ENCODE measurements at regions not wholly inside any gene's neighbourhood (a gene's known extent, or its start where the extent isn't known, plus 50 kb on each side); places are given as distances from the start of the nearest gene placed in this dataset.

GRCh38 chr20:30919514-30920188 is 337.8 kb upstream of the DEFB115 start:
- no peak overlapping the region for H3K4me2 ChIP-seq (ENCODE audit: low read length)
- H3K36me3 ChIP-seq (ENCODE audit: insufficient read depth, low read length) = no peaks in the 10 kb centered on the region
- H3K27ac ChIP-seq (ENCODE audit: low read depth, low read length, poor library complexity, severe bottlenecking) = no peak overlapping the region
- no peaks in the 10 kb centered on the region for H3K9me2 ChIP-seq (ENCODE audit: low read depth, low read length)
- H3K9me3 ChIP-seq (ENCODE audit: low read length) = no peaks in the 10 kb centered on the region
- no peak overlapping the region for H2AFZ ChIP-seq (ENCODE audit: low read length)
- H3F3A ChIP-seq (ENCODE audit: insufficient read depth, low read length) = no peaks in the 10 kb centered on the region
- no peaks in the 10 kb centered on the region for H3K79me2 ChIP-seq (ENCODE audit: insufficient read depth, low read length)
- H4K20me1 ChIP-seq (ENCODE audit: insufficient read depth, low read length) = no peaks in the 10 kb centered on the region
- TF ChIP-seq EZH2 (IDR thresholded peaks at IDR 0.05; ENCODE audit: borderline replicate concordance, low read length) (no peak), CTCF (IDR thresholded peaks at IDR 0.05; ENCODE audit: low read length) (no peak)
- H3K9ac ChIP-seq (ENCODE audit: low read length) = no peak overlapping the region
- no peaks in the 10 kb centered on the region for H3K27me3 ChIP-seq (ENCODE audit: insufficient read depth, low read length)
- H3K4me1 ChIP-seq (ENCODE audit: insufficient read depth, low read length, severe bottlenecking) = no peaks in the 10 kb centered on the region
- no peak overlapping the region for H3K4me3 ChIP-seq (ENCODE audit: low read depth, low read length, poor library complexity, severe bottlenecking)

- no peak overlapping the region for H3K27ac ChIP-seq (ENCODE audit: low read depth, low read length, poor library complexity, severe bottlenecking)
- no peak overlapping the region for H3K4me2 ChIP-seq (ENCODE audit: low read length)
- TF ChIP-seq CTCF (IDR thresholded peaks at IDR 0.05; ENCODE audit: low read length) (no peak), EZH2 (IDR thresholded peaks at IDR 0.05; ENCODE audit: borderline replicate concordance, low read length) (no peak)
- no peaks in the 10 kb centered on the region for H3K79me2 ChIP-seq (ENCODE audit: insufficient read depth, low read length)
- no peaks in the 10 kb centered on the region for H3K36me3 ChIP-seq (ENCODE audit: insufficient read depth, low read length)
- no peak overlapping the region for H3K9ac ChIP-seq (ENCODE audit: low read length)
- no peaks in the 10 kb centered on the region for H3F3A ChIP-seq (ENCODE audit: insufficient read depth, low read length)
- H4K20me1 ChIP-seq (ENCODE audit: insufficient read depth, low read length) = no peaks in the 10 kb centered on the region
- no peaks in the 10 kb centered on the region for H3K9me2 ChIP-seq (ENCODE audit: low read depth, low read length)
- no peak overlapping the region for H3K4me3 ChIP-seq (ENCODE audit: low read depth, low read length, poor library complexity, severe bottlenecking)
- no peaks in the 10 kb centered on the region for H3K4me1 ChIP-seq (ENCODE audit: insufficient read depth, low read length, severe bottlenecking)
- H2AFZ ChIP-seq (ENCODE audit: low read length) = no peak overlapping the region
- no peaks in the 10 kb centered on the region for H3K9me3 ChIP-seq (ENCODE audit: low read length)
- no peaks in the 10 kb centered on the region for H3K27me3 ChIP-seq (ENCODE audit: insufficient read depth, low read length)
Observed at GRCh38 chr20:30921286-30922071, 336.0 kb upstream of the DEFB115 start.

DNA sequence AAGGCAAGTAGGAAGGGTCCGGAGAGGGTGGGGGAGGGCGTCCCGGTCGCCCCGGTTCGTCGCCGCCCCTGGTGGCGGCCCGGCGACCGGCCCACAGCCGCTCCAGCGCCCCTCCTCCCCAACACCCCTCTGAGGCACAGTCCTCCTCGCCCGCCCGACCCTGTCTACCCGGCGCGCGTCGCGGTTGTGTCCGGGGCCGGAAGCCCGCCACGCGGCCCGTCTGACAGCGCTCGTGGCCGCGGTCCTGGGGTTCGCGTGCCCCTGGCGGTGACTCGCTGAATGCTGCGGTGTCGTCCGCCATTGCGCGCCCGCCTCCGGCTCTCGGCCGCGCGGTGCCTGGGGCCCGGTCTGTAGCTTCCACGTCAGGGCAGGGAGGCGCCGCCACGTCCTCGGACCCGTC is 335.3 kb upstream of the DEFB115 start:
- H3K27me3 ChIP-seq (ENCODE audit: insufficient read depth, low read length) = no peaks in the 10 kb centered on the region
- no peak overlapping the region for H3K4me2 ChIP-seq (ENCODE audit: low read length)
- no peaks in the 10 kb centered on the region for H3K9me3 ChIP-seq (ENCODE audit: low read length)
- H3K4me3 ChIP-seq (ENCODE audit: low read depth, low read length, poor library complexity, severe bottlenecking) = no peak overlapping the region
- no peak overlapping the region for H3K27ac ChIP-seq (ENCODE audit: low read depth, low read length, poor library complexity, severe bottlenecking)
- H3K36me3 ChIP-seq (ENCODE audit: insufficient read depth, low read length) = no peaks in the 10 kb centered on the region
- no peak overlapping the region for H3K9ac ChIP-seq (ENCODE audit: low read length)
- H4K20me1 ChIP-seq (ENCODE audit: insufficient read depth, low read length) = no peaks in the 10 kb centered on the region
- H2AFZ ChIP-seq (ENCODE audit: low read length) = no peak overlapping the region
- TF ChIP-seq EZH2 (IDR thresholded peaks at IDR 0.05; ENCODE audit: borderline replicate concordance, low read length) (no peak), CTCF (IDR thresholded peaks at IDR 0.05; ENCODE audit: low read length) (no peak)
- H3K9me2 ChIP-seq (ENCODE audit: low read depth, low read length) = no peaks in the 10 kb centered on the region
- no peaks in the 10 kb centered on the region for H3F3A ChIP-seq (ENCODE audit: insufficient read depth, low read length)
- no peaks in the 10 kb centered on the region for H3K4me1 ChIP-seq (ENCODE audit: insufficient read depth, low read length, severe bottlenecking)
- no peaks in the 10 kb centered on the region for H3K79me2 ChIP-seq (ENCODE audit: insufficient read depth, low read length)

Measured in OCI-LY1 (cell line).